ENCODE measurements at regions not wholly inside any gene's neighbourhood (a gene's known extent, or its start where the extent isn't known, plus 50 kb on each side); places are given as distances from the start of the nearest gene placed in this dataset.

DNA sequence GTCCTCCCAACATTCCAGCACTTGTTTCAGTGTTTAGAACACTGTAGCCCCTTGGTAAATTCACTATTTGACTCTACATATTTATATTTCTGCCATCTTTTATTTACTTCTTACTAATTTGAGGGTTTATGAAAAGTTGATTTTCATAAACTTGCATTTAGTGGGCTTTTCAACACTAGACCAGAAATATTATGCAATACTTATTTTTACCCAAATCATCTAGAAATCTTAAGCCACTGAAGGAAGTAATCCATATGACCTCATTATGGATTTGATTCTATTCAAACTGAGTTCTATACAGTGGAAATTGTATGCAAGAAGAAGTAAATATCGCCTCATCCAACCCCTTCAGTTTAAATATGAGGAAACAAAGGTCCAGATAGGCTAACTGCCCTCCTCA lies 92.6 kb upstream of the VRK2 start:
- DNase-seq (ENCODE audit: low read depth): no peak

DNA sequence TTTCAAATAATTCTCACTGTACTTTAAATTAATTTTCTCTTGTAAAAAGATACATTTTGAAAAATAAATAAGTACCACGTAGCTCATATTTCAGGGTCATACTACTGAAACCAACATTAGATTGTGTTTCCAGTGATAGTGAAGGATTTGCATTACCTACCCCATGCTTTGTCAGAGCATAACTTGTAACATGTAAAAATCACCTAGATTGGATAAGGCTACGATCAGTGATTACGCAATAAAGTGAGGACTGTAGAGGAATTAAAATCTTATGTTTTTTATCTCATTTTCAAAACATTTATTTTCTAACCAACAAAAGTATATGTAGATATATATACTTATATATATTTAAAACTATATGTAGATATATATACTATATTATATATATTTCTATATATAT lies 89.4 kb upstream of the VRK2 start:
- no peak for DNase-seq (ENCODE audit: low read depth)

DNA sequence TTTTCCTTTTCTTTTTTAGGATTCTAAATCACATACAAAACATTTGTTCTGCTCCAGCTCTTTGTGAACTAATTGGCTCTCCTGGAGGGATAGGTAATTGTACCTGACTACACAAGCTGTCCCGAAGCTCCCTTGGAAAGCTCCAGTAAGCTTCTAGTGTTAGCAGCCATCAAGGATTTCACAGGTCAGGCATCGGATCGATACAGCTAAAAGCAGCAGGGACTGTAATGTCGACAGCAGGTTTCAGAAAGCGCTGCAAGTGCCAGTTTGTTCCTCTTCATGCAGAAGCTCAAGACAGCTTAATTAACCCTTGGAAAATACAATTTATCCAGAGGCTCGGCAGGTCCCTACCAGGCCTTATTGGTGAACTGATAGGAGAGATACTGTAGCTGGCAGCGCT lies 87.2 kb upstream of the VRK2 start:
- no peak for DNase-seq (ENCODE audit: low read depth)

DNA sequence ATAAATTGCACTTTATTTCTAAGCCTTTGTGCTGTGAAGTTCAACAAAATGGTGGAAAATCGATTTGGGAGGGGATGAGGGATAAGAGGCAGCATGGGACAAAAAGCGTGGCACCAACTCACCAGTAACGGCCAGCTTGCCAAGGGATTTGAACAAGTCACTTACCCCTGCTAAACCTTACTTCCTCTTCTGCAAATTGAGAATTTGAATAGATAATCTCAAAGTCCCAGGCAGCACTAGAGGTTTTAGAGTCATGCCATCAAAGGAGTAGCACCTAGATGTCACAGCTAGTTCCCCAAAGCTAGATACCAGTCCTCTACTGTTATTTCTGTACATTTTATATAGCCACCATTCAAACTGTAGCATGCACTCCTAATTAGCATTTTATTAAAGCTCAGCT lies 83.7 kb upstream of the VRK2 start:
- DNase-seq (ENCODE audit: low read depth): no peak

DNA sequence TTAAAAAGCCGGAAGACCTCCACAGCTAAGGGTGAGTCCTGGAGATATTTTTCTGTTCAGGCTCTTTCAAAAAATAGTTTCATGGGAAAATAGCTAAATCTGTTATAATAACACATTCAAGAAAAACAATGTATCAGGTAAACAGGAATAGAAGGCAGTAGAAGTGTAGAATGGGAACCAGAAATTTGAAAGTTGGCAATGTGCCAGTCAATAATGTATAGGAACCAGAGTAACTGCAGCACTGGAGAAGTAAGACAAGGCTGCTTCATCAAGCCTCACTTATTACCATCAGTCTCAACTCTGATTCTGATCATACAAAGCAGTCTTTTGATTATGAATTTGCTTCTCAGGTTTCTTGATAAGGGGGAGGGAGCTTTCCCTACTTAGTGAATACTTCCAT lies 81.4 kb upstream of the VRK2 start:
- DNase-seq (ENCODE audit: low read depth): no peak

DNA sequence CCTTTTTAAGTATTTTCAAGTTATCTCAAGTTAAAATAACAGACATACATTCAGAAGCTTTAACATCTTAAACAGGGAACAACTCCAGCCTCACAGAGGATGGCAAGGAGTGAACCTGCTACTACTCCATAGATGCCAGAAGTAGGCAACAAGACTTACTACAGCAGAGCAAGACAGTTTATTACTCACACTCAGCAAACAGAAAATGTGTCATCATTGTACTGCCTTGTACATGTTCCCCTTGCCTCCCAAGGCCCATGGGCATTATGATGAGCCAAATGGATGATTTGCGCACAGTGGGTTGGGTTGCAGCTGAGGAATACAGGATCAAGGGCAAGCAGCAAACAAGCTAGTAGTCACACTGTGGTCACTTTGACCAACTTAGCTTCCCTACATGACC lies 80.6 kb upstream of the VRK2 start:
- no peak for DNase-seq (ENCODE audit: low read depth)

DNA sequence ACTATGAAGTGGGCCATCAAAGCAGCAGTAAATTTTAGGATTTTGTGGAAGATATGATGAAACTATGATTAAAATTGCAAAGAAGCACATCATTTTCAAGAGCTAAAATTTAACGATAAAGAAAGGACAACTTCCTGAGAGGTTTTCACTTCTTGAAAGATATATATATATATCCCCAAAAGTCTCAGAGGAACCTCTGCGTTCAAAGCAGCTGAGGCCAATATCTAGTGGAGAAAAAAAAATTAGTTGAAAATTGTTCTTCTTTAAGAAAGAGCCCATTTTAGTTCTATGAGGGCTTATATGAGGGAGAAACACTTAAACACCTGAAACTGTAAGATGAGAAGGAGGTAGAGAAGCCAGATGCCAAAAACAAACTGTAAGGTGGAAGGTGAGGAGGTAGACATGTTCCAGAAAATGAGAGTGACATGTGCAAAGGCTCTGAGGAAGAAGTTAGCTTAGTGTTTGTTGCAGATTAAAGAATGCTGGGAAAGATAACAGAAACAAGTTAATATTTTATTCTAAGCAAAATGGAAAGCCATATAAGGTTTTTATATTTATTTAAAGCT lies 72.9 kb upstream of the VRK2 start:
- no peak for DNase-seq (ENCODE audit: low read depth)

DNA sequence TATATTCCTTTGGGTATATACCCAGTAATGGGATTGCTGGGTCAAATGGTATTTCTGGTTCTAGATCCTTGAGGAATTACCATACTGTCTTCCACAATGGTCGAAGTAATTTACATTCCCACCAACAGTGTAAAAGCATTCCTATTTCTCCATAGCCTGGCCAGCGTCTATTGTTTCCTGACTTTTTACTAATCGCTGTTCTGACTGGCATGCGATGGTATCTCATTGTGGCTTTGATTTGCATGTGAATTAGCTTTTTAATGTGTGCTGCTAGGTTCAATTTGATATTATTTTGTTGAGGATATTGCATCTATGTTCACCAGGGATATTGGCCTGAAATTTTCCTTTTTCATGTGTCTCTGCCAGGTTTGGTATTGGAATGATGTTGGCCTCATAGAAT lies 67.4 kb upstream of the VRK2 start:
- no peak for DNase-seq (ENCODE audit: low read depth)

DNA sequence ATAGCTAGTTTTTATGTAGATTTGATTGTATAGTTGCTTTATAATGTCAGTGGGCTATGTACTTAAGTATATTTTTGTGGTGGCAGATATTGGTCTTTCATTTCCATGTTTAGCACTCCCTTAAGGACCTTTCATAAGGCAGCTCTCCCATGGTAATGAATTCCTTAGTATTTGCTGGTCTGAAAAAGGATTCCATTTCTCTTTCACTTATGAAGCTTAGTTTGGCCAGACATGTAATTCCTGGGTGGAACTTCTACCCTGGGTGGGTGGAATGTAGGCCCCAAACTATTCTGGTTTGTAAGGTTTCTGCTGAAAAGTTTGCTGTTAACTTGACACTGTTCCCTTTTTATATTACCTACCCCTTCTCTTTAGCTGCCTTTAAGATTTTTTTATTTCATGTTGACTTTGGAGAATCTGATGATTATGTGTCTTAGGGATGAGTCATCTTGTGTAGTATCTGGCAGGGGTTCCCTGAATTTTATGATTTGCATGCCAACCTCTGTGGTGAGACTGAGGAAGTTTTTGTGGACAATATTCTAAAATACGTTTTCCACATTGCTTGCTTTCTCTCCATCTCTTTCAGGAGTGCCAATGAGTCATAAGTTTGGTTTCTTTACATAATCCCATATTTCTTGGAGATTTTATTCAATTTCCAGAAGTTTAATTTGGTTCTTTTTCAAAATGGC lies 65.4 kb upstream of the VRK2 start:
- peak; percentile 63 for DNase-seq (ENCODE audit: low read depth)

DNA sequence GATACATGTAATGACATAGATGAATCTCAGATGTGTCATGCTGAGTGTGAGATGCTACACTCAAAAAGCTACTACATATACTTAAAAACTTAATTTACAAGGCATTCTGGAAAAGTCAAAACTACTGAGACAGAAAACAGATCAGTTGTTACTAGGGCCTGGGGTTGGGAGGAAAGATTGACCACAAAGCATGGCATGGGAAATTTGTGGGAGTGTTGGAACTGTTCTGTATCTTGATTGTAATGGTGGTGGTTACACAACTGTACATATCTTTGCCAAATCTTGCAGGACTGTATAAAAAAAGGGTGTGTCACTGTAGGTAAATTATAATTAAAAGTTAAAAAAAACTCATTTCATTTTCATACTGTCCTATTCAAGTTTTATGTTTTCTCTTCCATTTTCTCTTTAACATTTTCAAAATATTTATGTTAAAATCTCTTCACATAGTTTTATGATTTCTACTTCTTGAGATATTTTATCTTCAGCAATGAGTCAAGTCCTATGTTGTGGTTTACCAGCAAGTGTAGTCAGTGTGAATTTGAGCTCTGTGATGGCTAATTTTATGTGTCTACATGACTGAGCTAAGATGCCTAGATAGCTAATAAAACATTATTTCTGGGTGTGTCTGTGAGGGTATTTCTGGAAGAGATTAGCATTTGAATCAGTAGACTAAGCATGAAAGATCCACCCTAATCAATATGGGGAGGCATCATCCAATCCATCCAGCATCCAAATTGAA lies 58.6 kb upstream of the VRK2 start:
- no peak for DNase-seq (ENCODE audit: low read depth)

DNA sequence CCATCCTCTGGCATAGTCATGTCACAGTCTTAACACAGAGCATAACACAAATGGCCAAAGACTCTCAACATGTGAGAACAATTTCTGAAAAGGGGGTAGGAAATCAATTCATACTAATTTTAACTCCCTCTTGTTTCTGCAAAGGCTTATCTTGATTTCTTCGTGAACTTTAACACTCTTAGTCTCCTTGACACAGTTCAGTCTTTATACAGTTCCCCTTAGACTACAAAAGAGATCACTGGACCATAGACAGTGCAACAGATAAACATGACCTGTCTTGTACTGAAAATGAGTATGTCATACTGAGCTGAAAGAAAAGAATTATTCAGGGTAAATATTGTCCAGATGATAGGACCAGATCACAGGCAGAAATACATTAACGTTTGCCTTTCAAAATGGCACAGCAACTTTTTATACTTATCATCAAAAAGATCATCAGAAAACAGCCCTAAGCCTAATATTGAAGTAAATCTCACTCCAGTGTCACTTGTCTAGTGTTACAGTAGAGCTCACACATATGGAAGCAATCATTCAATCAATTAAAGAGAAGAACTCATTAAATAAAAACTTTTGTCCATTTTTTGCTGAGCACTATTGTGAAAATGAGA lies 56.4 kb upstream of the VRK2 start:
- no peak for DNase-seq (ENCODE audit: low read depth)

Measured in GM04503 (cell line).